Endodermal cell (in vitro differentiated cells): ENCODE measurements at regions not wholly inside any gene's neighbourhood (a gene's known extent, or its start where the extent isn't known, plus 50 kb on each side); places are given as distances from the start of the nearest gene placed in this dataset.
"Not testable (repeated sequence)": the region's sequence is repeated elsewhere in the genome, so short reads cannot be mapped to it uniquely, and the experiment has no call there.

Source experiments
- DNase-seq: peaks from one replicate; pipeline ENCODE4 v3.0.0-alpha.2; 2017
- H3K27ac ChIP-seq: 2 replicates; pipeline ENCODE4 v1.5.1; 2013; ENCODE audit warnings: mild to moderate bottlenecking, low read depth, low read length, moderate library complexity
- H3K27me3 ChIP-seq: 2 replicates; pipeline ENCODE4 v1.6.1; 2013; ENCODE audit warnings: mild to moderate bottlenecking, low read length, moderate library complexity; ENCODE audit not compliant: insufficient read depth, control insufficient read depth, poor library complexity, severe bottlenecking
- H3K36me3 ChIP-seq: 2 replicates; pipeline ENCODE4 v1.7.0; 2013; ENCODE audit warnings: mild to moderate bottlenecking, low read length, moderate library complexity; ENCODE audit not compliant: control insufficient read depth, insufficient read depth
- H3K4me1 ChIP-seq: one replicate; pipeline ENCODE4 v1.7.0; 2013; ENCODE audit warnings: low read length; ENCODE audit not compliant: control insufficient read depth, insufficient read depth
- H3K4me3 ChIP-seq: 2 replicates; pipeline ENCODE4 v1.5.1; 2013; ENCODE audit warnings: mild to moderate bottlenecking, low read length, moderate library complexity
- H3K9ac ChIP-seq: 2 replicates; pipeline ENCODE4 v1.6.1; 2013; ENCODE audit warnings: mild to moderate bottlenecking, low read length, moderate library complexity; ENCODE audit not compliant: poor library complexity, severe bottlenecking; ENCODE audit errors: extremely low read depth
- H3K9me3 ChIP-seq: 2 replicates; pipeline ENCODE4 v1.6.1; 2013; ENCODE audit warnings: mild to moderate bottlenecking, low read length, moderate library complexity; ENCODE audit not compliant: control insufficient read depth
- H3K27ac Mint-ChIP-seq: 2 replicates; pipeline ENCODE4 v1.8.0; 2020; ENCODE audit warnings: mixed read lengths
- H3K27me3 Mint-ChIP-seq: 2 replicates; pipeline ENCODE4 v1.8.0; 2021; ENCODE audit warnings: mild to moderate bottlenecking, mixed read lengths; ENCODE audit not compliant: insufficient read depth
- H3K36me3 Mint-ChIP-seq: 2 replicates; pipeline ENCODE4 v1.8.0; 2020; ENCODE audit warnings: low read depth, mixed read lengths
- H3K4me1 Mint-ChIP-seq: 2 replicates; pipeline ENCODE4 v1.8.0; 2020; ENCODE audit warnings: mixed read lengths
- H3K4me3 Mint-ChIP-seq: 2 replicates; pipeline ENCODE4 v1.8.0; 2020; ENCODE audit warnings: mild to moderate bottlenecking, moderate library complexity, mixed read lengths
- H3K9me3 Mint-ChIP-seq: 2 replicates; pipeline ENCODE4 v1.8.0; 2020; ENCODE audit warnings: mild to moderate bottlenecking, mixed read lengths
- CTCF ChIP-seq: fragments of 200-600 bp; sonication (generic); conservative IDR thresholded peaks from 2 replicates; pipeline ENCODE4 v1.5.0; 2021; ENCODE audit warnings: antibody characterized with exemption, mild to moderate bottlenecking
- WGBS, 2 experiments: methylation state at CpG; one replicate each; pipeline versions ENCODE4 v1.1.5 to v1.1.7; 2013; ENCODE audit warnings: missing lambda C conversion rate in 2 of 2, mixed read lengths in 1 of 2; ENCODE audit not compliant: insufficient coverage in 1 of 2, insufficient read length in 1 of 2; 5-methylcytosine and 5-hydroxymethylcytosine counted together

GRCh38 chr2:193154076-193154475, 959.3 kb upstream of the TMEFF2 start:
- Histone ChIP-seq H3K27ac (no peak overlapping the region), H3K4me1 (no peaks in the 10 kb centered on the region), H3K4me3 (no peak overlapping the region), H3K9ac (no peak overlapping the region), H3K27me3 (no peaks in the 10 kb centered on the region), H3K36me3 (no peaks in the 10 kb centered on the region), H3K9me3 (peaks cover 9% of the 10 kb centered on the region)
- TF ChIP-seq CTCF, result no peak
- Mint-ChIP-seq H3K4me3 (no peak overlapping the region), H3K4me1 (peaks cover 10% of the 10 kb centered on the region), H3K9me3 (peaks cover 2% of the 10 kb centered on the region), H3K36me3 (peaks cover 18% of the 10 kb centered on the region), H3K27me3 (no peaks in the 10 kb centered on the region), H3K27ac (no peak overlapping the region)
- 94 to 100% methylated on average over 3 to 5 of the region's 5 CpGs for WGBS, 2 experiments
- no peak for DNase-seq

GRCh38 chr2:193153576-193153975, 958.8 kb upstream of the TMEFF2 start:
- Histone ChIP-seq H3K27ac (no peak overlapping the region), H3K4me3 (no peak overlapping the region), H3K36me3 (no peaks in the 10 kb centered on the region), H3K27me3 (no peaks in the 10 kb centered on the region), H3K9ac (no peak overlapping the region), H3K4me1 (no peaks in the 10 kb centered on the region), H3K9me3 (peaks cover 9% of the 10 kb centered on the region)
- no peak for TF ChIP-seq CTCF
- H3K27ac Mint-ChIP-seq, result no peak overlapping the region
- H3K4me1 Mint-ChIP-seq, result peaks cover 10% of the 10 kb centered on the region
- H3K4me3 Mint-ChIP-seq, result no peak overlapping the region
- 91% methylated on average over 2 of the region's 2 CpGs; no CpG with 5 or more reads in 1 of the 2 experiments for WGBS, 2 experiments
- H3K9me3 Mint-ChIP-seq, result peaks cover 2% of the 10 kb centered on the region
- no peak for DNase-seq
- no peaks in the 10 kb centered on the region for H3K27me3 Mint-ChIP-seq
- peaks cover 18% of the 10 kb centered on the region for H3K36me3 Mint-ChIP-seq

- H3K4me3 ChIP-seq, H3K27me3 Mint-ChIP-seq, H3K4me1 ChIP-seq, H3K36me3 ChIP-seq, H3K27ac ChIP-seq, H3K27me3 ChIP-seq, H3K4me3 Mint-ChIP-seq, H3K9ac ChIP-seq: not testable (repeated sequence)
- Mint-ChIP-seq H3K4me1 (peaks cover 20% of the 10 kb centered on the region), H3K36me3 (peaks cover 24% of the 10 kb centered on the region), H3K9me3 (peaks cover 19% of the 10 kb centered on the region), H3K27ac (peak overlapping the region; percentile 92)
- WGBS, 2 experiments, result 42 to 45% methylated on average over 3 to 5 of the region's 5 CpGs
- H3K9me3 ChIP-seq, result peaks cover 16% of the 10 kb centered on the region
- peak; percentile 78 for DNase-seq
Measured at GRCh38 chr2:193142467-193142866, 947.7 kb upstream of the TMEFF2 start.

GRCh38 chr2:193141998-193142397, 947.3 kb upstream of the TMEFF2 start:
- H3K4me3 Mint-ChIP-seq, result no peak overlapping the region
- no peak overlapping the region for H3K27ac Mint-ChIP-seq
- no peak for DNase-seq

GRCh38 chr2:193140895-193141294, 946.2 kb upstream of the TMEFF2 start:
- H3K27ac Mint-ChIP-seq, H3K27me3 Mint-ChIP-seq, DNase-seq, H3K27me3 ChIP-seq, H3K27ac ChIP-seq, H3K36me3 ChIP-seq, H3K4me1 ChIP-seq, H3K4me3 Mint-ChIP-seq, H3K9ac ChIP-seq, H3K4me3 ChIP-seq: not testable (repeated sequence)
- H3K9me3 Mint-ChIP-seq, result peaks cover 19% of the 10 kb centered on the region
- H3K4me1 Mint-ChIP-seq, result peaks cover 20% of the 10 kb centered on the region
- H3K36me3 Mint-ChIP-seq, result peaks cover 19% of the 10 kb centered on the region
- 86 to 98% methylated on average over 1 of the region's 1 CpG for WGBS, 2 experiments
- peaks cover 16% of the 10 kb centered on the region for H3K9me3 ChIP-seq

More at GRCh38 chr2:193141998-193142397, 947.3 kb upstream of the TMEFF2 start:
- H3K9me3 ChIP-seq, result peaks cover 16% of the 10 kb centered on the region
- H3K4me1 Mint-ChIP-seq, result peaks cover 20% of the 10 kb centered on the region
- H3K9ac ChIP-seq, result no peak overlapping the region
- peaks cover 19% of the 10 kb centered on the region for H3K9me3 Mint-ChIP-seq
- H3K27me3 Mint-ChIP-seq, result no peaks in the 10 kb centered on the region
- H3K27ac ChIP-seq, result no peak overlapping the region
- peaks cover 21% of the 10 kb centered on the region for H3K36me3 Mint-ChIP-seq
- TF ChIP-seq CTCF, result no peak
- H3K4me3 ChIP-seq, result no peak overlapping the region
- no peaks in the 10 kb centered on the region for H3K4me1 ChIP-seq
- H3K27me3 ChIP-seq, result no peaks in the 10 kb centered on the region
- no peaks in the 10 kb centered on the region for H3K36me3 ChIP-seq
